ENCODE measurements at regions not wholly inside any gene's neighbourhood (a gene's known extent, or its start where the extent isn't known, plus 50 kb on each side); places are given as distances from the start of the nearest gene placed in this dataset.

GRCh38 chr2:185174353-185174752 lies 564.3 kb upstream of the FSIP2 start:
- H3K27ac ChIP-seq, result no peak overlapping the region
- no peak overlapping the region for H3K4me3 ChIP-seq
- H3K36me3 ChIP-seq, result no peaks in the 10 kb centered on the region
- no peaks in the 10 kb centered on the region for H3K9me3 ChIP-seq
- H3K4me1 ChIP-seq, result no peaks in the 10 kb centered on the region
- no peak for DNase-seq (ENCODE audit: extremely low spot score in 2 of 2)
- intact Hi-C loops (cut with DNase I), result no loop called here
- H3K27me3 ChIP-seq, result no peaks in the 10 kb centered on the region
- no peak for TF ChIP-seq POLR2A (IDR thresholded peaks at IDR 0.05)
- no peak for TF ChIP-seq POLR2AphosphoS5 (IDR thresholded peaks at IDR 0.05; ENCODE audit: insufficient read depth in 1 of 2, low read depth in 1 of 2)
- TF ChIP-seq, protein P1, sequence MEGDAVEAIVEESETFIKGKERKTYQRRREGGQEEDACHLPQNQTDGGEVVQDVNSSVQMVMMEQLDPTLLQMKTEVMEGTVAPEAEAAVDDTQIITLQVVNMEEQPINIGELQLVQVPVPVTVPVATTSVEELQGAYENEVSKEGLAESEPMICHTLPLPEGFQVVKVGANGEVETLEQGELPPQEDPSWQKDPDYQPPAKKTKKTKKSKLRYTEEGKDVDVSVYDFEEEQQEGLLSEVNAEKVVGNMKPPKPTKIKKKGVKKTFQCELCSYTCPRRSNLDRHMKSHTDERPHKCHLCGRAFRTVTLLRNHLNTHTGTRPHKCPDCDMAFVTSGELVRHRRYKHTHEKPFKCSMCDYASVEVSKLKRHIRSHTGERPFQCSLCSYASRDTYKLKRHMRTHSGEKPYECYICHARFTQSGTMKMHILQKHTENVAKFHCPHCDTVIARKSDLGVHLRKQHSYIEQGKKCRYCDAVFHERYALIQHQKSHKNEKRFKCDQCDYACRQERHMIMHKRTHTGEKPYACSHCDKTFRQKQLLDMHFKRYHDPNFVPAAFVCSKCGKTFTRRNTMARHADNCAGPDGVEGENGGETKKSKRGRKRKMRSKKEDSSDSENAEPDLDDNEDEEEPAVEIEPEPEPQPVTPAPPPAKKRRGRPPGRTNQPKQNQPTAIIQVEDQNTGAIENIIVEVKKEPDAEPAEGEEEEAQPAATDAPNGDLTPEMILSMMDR (IDR thresholded peaks at IDR 0.05), result no peak

DNA sequence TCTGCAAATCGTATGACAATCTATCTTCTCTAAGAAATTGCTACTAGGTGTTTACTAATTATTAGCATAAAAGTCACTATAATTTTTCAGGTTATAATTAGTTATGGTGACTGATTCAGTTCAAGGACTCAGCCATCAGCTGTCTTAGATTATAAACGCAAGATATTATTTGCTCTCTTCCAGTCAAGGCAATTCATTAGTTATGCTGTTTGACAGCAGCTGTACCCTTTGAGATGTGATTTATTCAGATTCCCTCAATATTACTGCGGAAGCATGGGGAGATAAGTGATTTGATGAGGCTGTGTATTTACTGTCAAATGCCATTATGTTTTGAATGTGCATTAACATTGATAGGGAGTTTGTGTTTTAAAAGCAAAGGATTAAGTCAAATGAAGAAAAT lies 558.9 kb upstream of the FSIP2 start:
- no peak for DNase-seq (ENCODE audit: extremely low spot score in 2 of 2)
- no peak overlapping the region for H3K27ac ChIP-seq
- intact Hi-C loops (cut with DNase I), result no loop called here
- H3K27me3 ChIP-seq, result no peaks in the 10 kb centered on the region
- TF ChIP-seq POLR2A (IDR thresholded peaks at IDR 0.05) (no peak), POLR2AphosphoS5 (IDR thresholded peaks at IDR 0.05; ENCODE audit: insufficient read depth in 1 of 2, low read depth in 1 of 2) (no peak)
- TF ChIP-seq, protein P1 (IDR thresholded peaks at IDR 0.05), result no peak
- no peaks in the 10 kb centered on the region for H3K9me3 ChIP-seq
- H3K4me3 ChIP-seq, result no peak overlapping the region
- no peaks in the 10 kb centered on the region for H3K4me1 ChIP-seq
- no peaks in the 10 kb centered on the region for H3K36me3 ChIP-seq

GRCh38 chr2:185181901-185182300 lies 556.7 kb upstream of the FSIP2 start:
- H3K27me3 ChIP-seq, result no peaks in the 10 kb centered on the region

GRCh38 chr2:185185044-185185443 lies 553.6 kb upstream of the FSIP2 start:
- no peaks in the 10 kb centered on the region for H3K36me3 ChIP-seq
- DNase-seq (ENCODE audit: extremely low spot score in 2 of 2), result peak in 1 of 2 donors; percentile 70
- no peaks in the 10 kb centered on the region for H3K9me3 ChIP-seq
- no peak overlapping the region for H3K4me3 ChIP-seq
- intact Hi-C loops (cut with DNase I), result no loop called here
- no peaks in the 10 kb centered on the region for H3K27me3 ChIP-seq
- no peaks in the 10 kb centered on the region for H3K4me1 ChIP-seq
- TF ChIP-seq, protein P1 (IDR thresholded peaks at IDR 0.05), result no peak
- TF ChIP-seq POLR2AphosphoS5 (IDR thresholded peaks at IDR 0.05; ENCODE audit: insufficient read depth in 1 of 2, low read depth in 1 of 2) (no peak), POLR2A (IDR thresholded peaks at IDR 0.05) (no peak)
- no peak overlapping the region for H3K27ac ChIP-seq

More at GRCh38 chr2:185181901-185182300, 556.7 kb upstream of the FSIP2 start:
- Histone ChIP-seq H3K4me3 (no peak overlapping the region), H3K36me3 (no peaks in the 10 kb centered on the region), H3K9me3 (no peaks in the 10 kb centered on the region), H3K27ac (no peak overlapping the region), H3K4me1 (no peaks in the 10 kb centered on the region)
- intact Hi-C loops (cut with DNase I), result no loop called here
- no peak for DNase-seq (ENCODE audit: extremely low spot score in 2 of 2)
- TF ChIP-seq POLR2A (IDR thresholded peaks at IDR 0.05) (no peak), POLR2AphosphoS5 (IDR thresholded peaks at IDR 0.05; ENCODE audit: insufficient read depth in 1 of 2, low read depth in 1 of 2) (no peak)
- TF ChIP-seq, protein P1 (IDR thresholded peaks at IDR 0.05), result no peak

DNA sequence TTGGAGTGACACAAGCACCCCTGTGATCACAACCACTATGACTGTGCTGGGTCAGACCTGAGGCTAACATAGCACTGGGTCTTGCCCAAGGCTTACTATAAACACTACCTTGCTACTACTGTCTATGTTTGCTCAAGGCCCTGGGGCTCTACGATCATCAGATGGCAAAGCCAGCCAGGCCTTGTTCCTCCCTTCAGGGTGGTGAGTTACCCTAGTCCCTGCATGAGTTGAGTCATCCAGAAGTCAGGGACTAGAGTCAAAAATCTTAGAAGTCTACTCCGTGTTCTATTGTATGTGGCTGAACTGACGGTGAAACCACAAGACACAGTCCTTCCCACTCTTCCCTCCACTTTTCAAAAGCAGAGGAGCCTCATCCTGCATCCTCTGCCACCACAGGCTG lies 551.2 kb upstream of the FSIP2 start:
- no peaks in the 10 kb centered on the region for H3K4me1 ChIP-seq
- TF ChIP-seq, protein P1 (IDR thresholded peaks at IDR 0.05), result no peak
- no peak for TF ChIP-seq POLR2A (IDR thresholded peaks at IDR 0.05)
- TF ChIP-seq POLR2AphosphoS5 (IDR thresholded peaks at IDR 0.05; ENCODE audit: insufficient read depth in 1 of 2, low read depth in 1 of 2), result no peak
- no peaks in the 10 kb centered on the region for H3K27me3 ChIP-seq
- DNase-seq (ENCODE audit: extremely low spot score in 2 of 2), result no peak
- no peak overlapping the region for H3K4me3 ChIP-seq
- no peak overlapping the region for H3K27ac ChIP-seq
- H3K9me3 ChIP-seq, result no peaks in the 10 kb centered on the region
- H3K36me3 ChIP-seq, result no peaks in the 10 kb centered on the region
- intact Hi-C loops (cut with DNase I), result no loop called here

All from vagina (tissue), 2 donors.